Activated B cell treated with CpG ODN at 0.5 μM for 24 hours (primary cell): ENCODE measurements at regions not wholly inside any gene's neighbourhood (a gene's known extent, or its start where the extent isn't known, plus 50 kb on each side); places are given as distances from the start of the nearest gene placed in this dataset.

Experiments
- ATAC-seq: fragments of 200-7000 bp; cut with Tn5 transposase; one replicate; pipeline ENCODE4 v1.10.0; 2021; ENCODE audit warnings: low read depth, mild to moderate bottlenecking, moderate library complexity
- CTCF ChIA-PET: fragments of 350-600 bp; sonication (Branson Sonifier 250); formaldehyde crosslinking; loops from one replicate; lab custom pipeline; 2021; ENCODE audit warnings: antibody characterized with exemption; lab: Charles Lee
- POLR2A ChIA-PET: fragments of 350-600 bp; sonication (Branson Sonifier 250); formaldehyde crosslinking; loops from one replicate; lab custom pipeline; 2021; ENCODE audit warnings: antibody characterized with exemption; lab: Charles Lee
- DNase-seq: peaks from one replicate; pipeline ENCODE4 v3.0.0; 2022
- H3K27ac Mint-ChIP-seq: one replicate; pipeline ENCODE4 v1.8.0; 2020; ENCODE audit warnings: mixed read lengths
- H3K27me3 Mint-ChIP-seq: one replicate; pipeline ENCODE4 v1.8.0; 2021; ENCODE audit warnings: mixed read lengths
- H3K36me3 Mint-ChIP-seq: one replicate; pipeline ENCODE4 v1.8.0; 2021; ENCODE audit warnings: low read depth, mixed read lengths
- H3K4me1 Mint-ChIP-seq: one replicate; pipeline ENCODE4 v1.8.0; 2021; ENCODE audit warnings: mixed read lengths
- H3K4me3 Mint-ChIP-seq: one replicate; pipeline ENCODE4 v1.8.0; 2020; ENCODE audit warnings: mild to moderate bottlenecking, mixed read lengths
- H3K9me3 Mint-ChIP-seq: one replicate; pipeline ENCODE4 v1.8.0; 2020; ENCODE audit warnings: mixed read lengths
- intact Hi-C: fragments of 100-400 bp; cut with micrococcal nuclease; formaldehyde crosslinking; loops from one replicate; pipeline ENCODE4 v1.15.1; 2024
- TF ChIP-seq, protein P1 (sequence below): fragments of 200-600 bp; IDR thresholded peaks from one replicate; pipeline ENCODE4 v1.8.0; 2022; ENCODE audit warnings: antibody characterized with exemption, mild to moderate bottlenecking

DNA sequence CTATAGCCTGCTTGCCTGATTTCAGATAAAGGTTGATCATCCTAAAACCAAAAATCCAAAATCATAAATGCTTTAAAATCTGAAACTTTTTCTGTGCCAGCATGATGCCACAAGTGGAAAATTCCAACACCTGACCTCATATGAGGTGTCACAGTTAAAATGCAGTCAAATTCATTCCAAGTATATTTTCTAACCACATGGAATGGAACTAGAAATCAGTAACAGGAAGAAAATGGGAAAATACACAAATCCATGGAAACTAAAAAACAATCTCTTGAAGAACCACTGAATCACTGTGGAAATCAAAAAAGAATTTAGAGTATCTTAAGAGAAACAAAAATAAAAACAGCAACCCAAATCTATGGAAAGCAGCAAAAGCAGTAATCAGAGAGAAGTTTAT, 297.5 kb upstream of the COX7C start:
- ChIA-PET CTCF (no interaction called here), POLR2A (no interaction called here)
- Mint-ChIP-seq H3K9me3 (no peaks in the 10 kb centered on the region), H3K27ac (no peak overlapping the region), H3K27me3 (no peaks in the 10 kb centered on the region), H3K36me3 (no peaks in the 10 kb centered on the region), H3K4me1 (no peaks in the 10 kb centered on the region), H3K4me3 (no peak overlapping the region)
- TF ChIP-seq, protein P1, sequence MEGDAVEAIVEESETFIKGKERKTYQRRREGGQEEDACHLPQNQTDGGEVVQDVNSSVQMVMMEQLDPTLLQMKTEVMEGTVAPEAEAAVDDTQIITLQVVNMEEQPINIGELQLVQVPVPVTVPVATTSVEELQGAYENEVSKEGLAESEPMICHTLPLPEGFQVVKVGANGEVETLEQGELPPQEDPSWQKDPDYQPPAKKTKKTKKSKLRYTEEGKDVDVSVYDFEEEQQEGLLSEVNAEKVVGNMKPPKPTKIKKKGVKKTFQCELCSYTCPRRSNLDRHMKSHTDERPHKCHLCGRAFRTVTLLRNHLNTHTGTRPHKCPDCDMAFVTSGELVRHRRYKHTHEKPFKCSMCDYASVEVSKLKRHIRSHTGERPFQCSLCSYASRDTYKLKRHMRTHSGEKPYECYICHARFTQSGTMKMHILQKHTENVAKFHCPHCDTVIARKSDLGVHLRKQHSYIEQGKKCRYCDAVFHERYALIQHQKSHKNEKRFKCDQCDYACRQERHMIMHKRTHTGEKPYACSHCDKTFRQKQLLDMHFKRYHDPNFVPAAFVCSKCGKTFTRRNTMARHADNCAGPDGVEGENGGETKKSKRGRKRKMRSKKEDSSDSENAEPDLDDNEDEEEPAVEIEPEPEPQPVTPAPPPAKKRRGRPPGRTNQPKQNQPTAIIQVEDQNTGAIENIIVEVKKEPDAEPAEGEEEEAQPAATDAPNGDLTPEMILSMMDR = no peak
- intact Hi-C loops = no loop called here
- no peak for ATAC-seq
- no peak for DNase-seq

DNA sequence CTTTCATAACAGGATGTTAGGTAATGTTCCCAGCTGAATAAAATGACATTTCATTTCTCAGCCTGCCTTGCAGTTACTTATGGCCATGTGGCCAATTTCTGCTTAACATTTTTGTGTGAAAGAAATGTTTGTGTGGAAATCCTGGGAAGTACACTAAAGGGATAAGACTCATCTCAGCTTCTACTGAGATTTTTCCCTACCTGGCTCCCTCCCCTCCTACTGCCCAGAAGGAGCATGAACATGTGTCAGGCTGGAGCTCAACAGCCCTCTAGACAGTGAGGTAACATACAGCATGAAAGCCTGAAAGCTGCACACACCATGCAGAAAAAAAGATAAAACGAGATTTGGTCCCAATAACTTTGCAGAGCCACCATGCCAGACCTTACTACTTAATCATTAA, 288.4 kb upstream of the COX7C start:
- no peaks in the 10 kb centered on the region for H3K4me1 Mint-ChIP-seq
- ChIA-PET CTCF (no interaction called here), POLR2A (no interaction called here)
- intact Hi-C loops = no loop called here
- no peaks in the 10 kb centered on the region for H3K9me3 Mint-ChIP-seq
- H3K36me3 Mint-ChIP-seq = no peaks in the 10 kb centered on the region
- H3K27me3 Mint-ChIP-seq = no peaks in the 10 kb centered on the region
- ATAC-seq (no peak), DNase-seq (no peak)
- H3K4me3 Mint-ChIP-seq = no peak overlapping the region
- TF ChIP-seq, protein P1 = no peak
- no peak overlapping the region for H3K27ac Mint-ChIP-seq

DNA sequence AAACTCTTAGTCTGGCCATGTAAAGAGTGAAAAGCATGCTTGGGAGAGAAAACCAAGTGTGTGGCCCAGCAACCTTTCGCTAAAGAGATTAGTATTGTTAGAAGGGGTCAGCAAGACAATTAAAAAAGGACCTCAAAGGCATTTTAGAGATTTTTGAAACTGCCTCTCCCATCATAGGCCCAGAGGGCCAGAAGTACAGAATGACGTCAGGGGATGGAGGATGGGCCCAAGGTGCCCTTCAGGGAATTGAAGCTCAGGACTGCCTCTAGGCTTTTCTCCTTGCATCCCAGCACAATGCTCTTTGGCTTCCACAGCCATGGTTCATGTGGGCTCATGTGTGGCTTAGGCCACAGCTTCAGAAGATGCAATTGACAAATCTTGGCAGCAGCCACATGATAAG, 287.0 kb upstream of the COX7C start:
- intact Hi-C loops = no loop called here
- no peak for DNase-seq
- H3K4me3 Mint-ChIP-seq = no peak overlapping the region
- no peaks in the 10 kb centered on the region for H3K27me3 Mint-ChIP-seq
- H3K36me3 Mint-ChIP-seq = no peaks in the 10 kb centered on the region
- H3K4me1 Mint-ChIP-seq = no peaks in the 10 kb centered on the region
- no peaks in the 10 kb centered on the region for H3K9me3 Mint-ChIP-seq
- ATAC-seq = no peak
- TF ChIP-seq, protein P1 = no peak
- ChIA-PET POLR2A (no interaction called here), CTCF (no interaction called here)
- H3K27ac Mint-ChIP-seq = no peak overlapping the region

DNA sequence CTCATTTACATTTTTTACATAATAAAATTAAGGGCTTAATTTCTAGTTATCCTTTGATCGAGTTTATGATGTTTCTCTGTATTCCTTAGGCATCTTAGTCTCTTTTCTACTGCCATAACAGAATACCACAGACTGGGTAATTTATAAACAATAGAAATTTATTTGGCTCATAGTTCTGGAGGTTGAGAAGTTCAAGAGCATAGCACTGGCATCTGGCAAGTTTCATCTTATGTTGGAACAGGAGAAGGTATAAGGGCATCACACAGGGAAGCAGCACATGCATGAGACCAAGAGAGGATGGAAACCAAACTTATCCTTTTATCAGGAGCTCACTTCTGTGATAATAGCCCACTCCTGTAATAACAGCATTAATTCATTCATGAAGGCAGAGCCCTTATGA, 284.9 kb upstream of the COX7C start:
- H3K4me1 Mint-ChIP-seq = no peaks in the 10 kb centered on the region
- no peak overlapping the region for H3K4me3 Mint-ChIP-seq
- no peaks in the 10 kb centered on the region for H3K27me3 Mint-ChIP-seq
- CTCF ChIA-PET = no interaction called here
- H3K9me3 Mint-ChIP-seq = no peaks in the 10 kb centered on the region
- TF ChIP-seq, protein P1 = no peak
- H3K36me3 Mint-ChIP-seq = no peaks in the 10 kb centered on the region
- no peak overlapping the region for H3K27ac Mint-ChIP-seq
- POLR2A ChIA-PET = no interaction called here
- ATAC-seq (no peak), DNase-seq (no peak)
- intact Hi-C loops = no loop called here

DNA sequence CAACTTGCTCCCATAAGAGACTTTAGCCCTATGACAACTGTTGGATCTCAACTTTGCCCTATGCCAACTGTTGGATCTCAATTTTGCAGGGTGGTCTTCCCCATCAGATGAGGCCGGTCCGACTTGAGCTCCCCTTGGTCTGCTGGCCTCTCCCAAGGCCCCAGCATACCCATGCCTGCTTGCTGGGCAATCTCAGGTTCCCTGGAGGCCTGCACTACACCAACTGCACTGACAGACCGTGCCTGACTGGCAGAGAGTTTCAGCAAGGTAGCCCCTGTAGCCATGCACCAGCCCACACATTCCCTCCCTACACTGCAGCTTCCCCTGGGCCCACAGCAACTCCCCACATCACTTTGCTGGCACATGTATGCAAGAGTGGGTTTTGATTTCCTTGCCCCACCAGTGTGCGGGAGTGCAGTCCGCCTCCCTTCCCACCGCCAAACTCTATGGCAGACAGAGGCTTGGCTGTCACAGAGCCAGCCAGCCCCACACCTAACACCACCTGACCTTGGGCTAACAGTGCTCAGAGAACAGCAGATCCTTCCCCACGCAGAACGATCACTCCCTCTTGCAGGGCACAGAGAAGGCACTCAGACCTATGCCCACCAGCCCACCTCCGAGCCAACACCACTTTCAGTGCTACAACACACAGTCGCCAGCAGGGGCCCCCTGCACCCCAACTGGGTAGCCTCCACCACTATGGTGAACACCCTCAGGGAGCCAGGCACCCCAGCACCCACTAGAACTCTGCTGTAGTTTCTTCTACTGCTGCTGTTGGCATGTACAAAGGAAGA, 279.9 kb upstream of the COX7C start:
- ATAC-seq (no peak), DNase-seq (no peak)
- H3K9me3 Mint-ChIP-seq = no peaks in the 10 kb centered on the region
- CTCF ChIA-PET = no interaction called here
- no peaks in the 10 kb centered on the region for H3K36me3 Mint-ChIP-seq
- no peak overlapping the region for H3K27ac Mint-ChIP-seq
- no peaks in the 10 kb centered on the region for H3K27me3 Mint-ChIP-seq
- intact Hi-C loops = no loop called here
- POLR2A ChIA-PET = no interaction called here
- TF ChIP-seq, protein P1 = no peak
- H3K4me3 Mint-ChIP-seq = no peak overlapping the region
- H3K4me1 Mint-ChIP-seq = no peaks in the 10 kb centered on the region
